Testis (tissue), 2 donors: ENCODE measurements at regions not wholly inside any gene's neighbourhood (a gene's known extent, or its start where the extent isn't known, plus 50 kb on each side); places are given as distances from the start of the nearest gene placed in this dataset.

ENCODE experiments used
- CTCF ChIP-seq, 3 experiments: fragments of 450-650 bp in 2 of 3; fragments of 200-600 bp in 1 of 3; sonication (generic) in 1 of 3; IDR thresholded peaks; one replicate each; pipeline ENCODE4 v1.5.1; 2016 to 2019; ENCODE audit warnings: antibody characterized with exemption in 3 of 3, mild to moderate bottlenecking in 2 of 3, moderate library complexity in 1 of 3
- POLR2A ChIP-seq: fragments of 450-650 bp; IDR thresholded peaks from one replicate; pipeline ENCODE4 v1.6.1; 2017; ENCODE audit warnings: antibody characterized with exemption, mild to moderate bottlenecking, moderate library complexity

GRCh38 chr7:148472406-148472805 lies 118.2 kb upstream of the C7orf33 start:
- TF ChIP-seq CTCF (IDR thresholded peaks at IDR 0.05) (no peak), POLR2A (no peak)
